HG03175 (cell line): ENCODE measurements at regions not wholly inside any gene's neighbourhood (a gene's known extent, or its start where the extent isn't known, plus 50 kb on each side); places are given as distances from the start of the nearest gene placed in this dataset.
"Not testable (repeated sequence)": the region's sequence is repeated elsewhere in the genome, so short reads cannot be mapped to it uniquely, and the experiment has no call there.

ENCODE experiments used
- ATAC-seq: cut with Tn5 transposase; IDR thresholded peaks from one replicate; pipeline ENCODE4 v1.9.1; 2021; ENCODE audit warnings: mild to moderate bottlenecking, moderate library complexity; ENCODE audit not compliant: unreplicated experiment

DNA sequence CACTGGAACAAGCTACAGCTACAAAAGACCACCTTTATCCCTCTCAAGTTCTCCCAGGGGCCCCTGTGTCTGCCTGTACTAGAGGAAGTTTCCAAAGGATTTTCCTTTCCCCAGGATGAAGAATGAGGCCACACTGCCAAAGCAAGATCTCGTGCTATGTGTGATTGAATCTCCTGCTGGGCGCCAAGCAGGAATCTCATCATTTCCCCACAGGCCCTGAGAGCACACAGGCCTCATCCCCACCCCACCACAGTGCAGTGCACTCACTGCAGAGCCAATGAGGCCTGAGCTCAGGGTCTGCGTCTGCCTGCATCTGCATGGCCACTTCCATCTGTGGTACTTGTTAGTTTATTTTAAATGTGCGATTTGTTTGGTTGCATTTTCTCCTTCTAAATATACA, 387.4 kb upstream of the ASIC2 start:
- ATAC-seq = no peak

- ATAC-seq = no peak
Observed at GRCh38 chr17:33682599-33682998, 389.5 kb upstream of the ASIC2 start.

DNA sequence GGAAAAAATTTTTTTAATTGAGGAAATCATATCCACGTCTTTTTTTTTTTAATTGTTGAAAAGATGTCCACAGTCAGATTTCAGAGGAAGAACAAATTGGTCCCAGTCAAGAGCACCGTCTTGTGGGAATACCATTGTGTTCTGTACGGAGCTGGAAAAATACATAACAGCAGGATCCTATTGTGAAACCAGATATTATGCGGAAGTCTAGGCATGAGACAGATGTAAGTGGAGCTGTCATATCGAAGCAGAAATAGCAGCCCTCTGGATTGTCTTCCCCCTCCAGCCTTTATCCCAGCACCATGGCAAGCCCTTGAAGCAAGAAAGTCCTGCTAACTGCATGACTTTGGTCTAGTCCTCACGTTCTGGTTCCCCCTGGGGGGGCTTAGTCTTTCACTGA, 391.6 kb upstream of the ASIC2 start:
- no peak for ATAC-seq

GRCh38 chr17:33686171-33686570, 393.1 kb upstream of the ASIC2 start:
- no peak for ATAC-seq

GRCh38 chr17:33687831-33688230, 394.7 kb upstream of the ASIC2 start:
- no peak for ATAC-seq

- ATAC-seq = no peak
Observed at GRCh38 chr17:33688771-33689170, 395.7 kb upstream of the ASIC2 start.

- no peak for ATAC-seq
Observed at GRCh38 chr17:33689725-33690124, 396.6 kb upstream of the ASIC2 start.

- ATAC-seq = no peak
Observed at GRCh38 chr17:33695431-33695830, 402.3 kb upstream of the ASIC2 start.

- ATAC-seq = no peak
Observed at GRCh38 chr17:33696102-33696501, 403.0 kb upstream of the ASIC2 start.

- ATAC-seq = no peak
Observed at GRCh38 chr17:33697557-33697956, 404.5 kb upstream of the ASIC2 start.

GRCh38 chr17:33701910-33702309, 408.8 kb upstream of the ASIC2 start:
- no peak for ATAC-seq

DNA sequence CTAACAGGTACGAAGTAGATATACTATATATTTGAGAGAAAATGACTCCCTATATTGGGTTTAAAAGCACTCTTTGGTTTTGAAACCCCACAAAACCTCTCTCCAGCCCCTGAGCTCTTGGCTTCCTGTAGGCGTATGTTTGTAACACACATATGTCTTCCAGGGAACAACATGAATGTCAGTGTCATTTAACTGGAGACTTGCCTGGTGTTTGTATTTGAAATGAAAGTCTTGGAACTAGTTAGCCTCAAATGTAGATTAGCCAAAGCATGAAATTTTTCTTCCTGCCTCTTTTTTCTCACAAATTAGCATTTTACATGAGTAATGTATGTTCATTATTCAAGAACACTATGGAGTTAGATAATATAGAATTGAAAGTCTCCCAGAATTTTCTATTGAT, 411.8 kb upstream of the ASIC2 start:
- no peak for ATAC-seq

- no peak for ATAC-seq
Observed at GRCh38 chr17:33709881-33710280, 416.8 kb upstream of the ASIC2 start.

DNA sequence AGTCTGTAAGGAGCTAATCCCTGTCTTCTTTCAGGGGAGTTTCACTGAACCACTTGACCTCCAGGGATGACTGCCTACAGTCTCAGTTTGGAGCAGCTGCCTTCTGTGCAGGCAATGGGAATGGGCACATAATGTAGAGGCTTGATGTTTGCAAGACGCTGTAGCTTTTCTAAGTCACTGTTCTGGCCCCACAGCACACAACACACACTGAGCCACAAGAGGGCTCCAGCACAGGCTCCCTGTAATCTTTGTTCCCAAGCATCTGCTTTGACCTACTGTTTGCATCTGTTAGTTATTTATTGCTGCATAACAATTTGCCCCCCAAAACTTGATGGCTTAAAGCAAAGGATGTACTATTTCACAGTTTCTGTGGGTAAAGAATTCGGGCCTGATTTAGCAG, 419.0 kb upstream of the ASIC2 start:
- ATAC-seq = no peak

DNA sequence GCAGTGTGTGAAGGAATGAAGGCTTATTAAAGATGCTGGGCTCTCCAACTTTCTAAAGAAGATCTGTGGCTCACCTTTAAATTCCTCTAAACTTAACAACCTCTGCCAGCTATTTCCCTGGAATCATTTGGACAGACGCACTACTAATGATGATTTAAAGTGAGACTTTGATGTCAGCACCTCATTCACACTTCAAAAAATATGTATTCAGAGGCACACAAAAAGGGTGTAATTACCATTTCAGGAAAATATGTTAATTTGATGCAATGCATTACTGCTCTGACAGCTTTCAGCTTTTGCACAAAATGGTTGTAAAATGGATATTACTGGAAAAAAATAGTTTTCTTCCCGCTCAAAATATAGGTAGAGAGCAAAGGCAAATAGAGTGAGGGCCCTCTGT, 423.9 kb upstream of the ASIC2 start:
- no peak for ATAC-seq

- not testable (repeated sequence) for ATAC-seq
Observed at GRCh38 chr17:33723736-33724135, 430.6 kb upstream of the ASIC2 start.

GRCh38 chr17:33725675-33726271, 432.7 kb upstream of the ASIC2 start:
- ATAC-seq = no peak

GRCh38 chr17:33730131-33730530, 437.0 kb upstream of the ASIC2 start:
- no peak for ATAC-seq

DNA sequence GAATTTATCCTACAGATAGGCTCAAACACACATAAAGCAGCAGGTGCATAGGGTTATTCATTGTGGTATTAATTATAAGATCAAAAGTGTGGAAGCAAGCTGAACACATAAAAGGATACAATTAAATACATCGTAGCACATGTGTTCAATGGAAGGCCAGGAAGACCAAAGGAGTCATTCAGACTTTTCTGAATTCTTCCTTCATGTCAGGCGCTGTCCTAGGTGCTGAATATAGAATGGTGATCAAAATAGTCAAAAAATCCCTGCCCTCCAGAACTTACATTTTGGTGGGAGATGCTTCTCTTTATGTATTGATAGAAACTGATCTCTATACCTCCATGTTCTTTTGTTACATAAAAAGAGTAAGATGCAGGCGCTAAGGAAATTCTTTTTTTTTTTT, 439.0 kb upstream of the ASIC2 start:
- ATAC-seq = no peak

GRCh38 chr17:33739714-33740113, 446.6 kb upstream of the ASIC2 start:
- no peak for ATAC-seq

DNA sequence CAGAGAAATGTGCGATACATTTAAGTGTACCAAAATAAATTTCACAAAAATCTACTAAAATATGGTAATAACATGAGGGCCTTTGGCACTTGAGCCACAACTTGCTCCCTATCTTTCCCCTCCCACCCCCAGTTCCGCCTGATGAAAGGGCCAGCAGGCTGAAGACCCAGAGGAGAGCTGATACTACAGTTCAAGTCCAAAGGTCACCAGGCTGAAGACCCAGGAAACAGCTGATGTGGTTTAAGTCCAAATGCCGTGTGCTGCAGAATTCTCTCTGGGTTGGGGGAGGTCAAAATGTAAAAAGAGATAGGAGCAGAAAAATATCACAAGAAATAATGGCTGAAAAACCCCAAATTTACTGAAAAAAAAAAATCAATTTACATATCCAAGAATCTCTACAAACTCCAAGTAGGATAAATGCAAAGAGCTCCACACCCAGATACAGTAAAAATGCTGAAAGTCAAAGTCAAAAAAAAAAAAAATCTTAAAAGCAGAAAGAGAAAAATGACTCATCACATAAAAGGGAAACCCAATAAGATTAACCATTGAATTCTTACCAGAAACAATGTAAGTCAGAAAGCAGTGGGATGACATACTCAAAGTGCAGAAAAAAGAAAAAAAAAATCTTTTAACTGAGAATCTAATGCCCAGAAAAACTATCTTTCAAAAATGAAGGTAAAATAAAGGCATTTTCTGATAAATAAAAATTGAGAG, 452.1 kb upstream of the ASIC2 start:
- ATAC-seq = no peak

GRCh38 chr17:33749171-33749570, 456.1 kb upstream of the ASIC2 start:
- ATAC-seq = no peak
